NCI-H187 treated with DMSO at 0.1 percent for 48 hours (cell line): ENCODE measurements at regions not wholly inside any gene's neighbourhood (a gene's known extent, or its start where the extent isn't known, plus 50 kb on each side); places are given as distances from the start of the nearest gene placed in this dataset.

Source experiments
- DNase-seq: peaks from one replicate; lab custom pipeline; 2025; lab: John Stamatoyannopoulos, UW

DNA sequence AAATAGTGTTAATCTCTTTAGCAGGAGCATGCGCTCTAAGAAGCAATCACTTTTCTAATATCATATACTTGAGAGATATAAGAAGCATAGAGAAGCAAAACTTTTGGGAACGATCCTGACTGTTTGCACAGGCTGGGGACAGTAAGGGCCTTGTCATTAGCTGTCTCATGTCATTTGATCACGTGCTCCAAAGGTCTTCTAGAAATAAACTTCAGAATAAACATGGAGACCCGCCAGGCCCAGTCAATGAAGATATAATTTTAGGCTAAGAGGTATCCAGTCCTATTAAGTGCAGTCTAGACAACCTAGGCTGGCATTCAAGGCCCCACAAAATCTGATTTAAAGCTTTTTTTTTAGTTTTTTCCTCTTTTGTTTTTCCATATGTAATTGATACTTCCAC is 111.0 kb upstream of the APC start:
- no peak for DNase-seq

DNA sequence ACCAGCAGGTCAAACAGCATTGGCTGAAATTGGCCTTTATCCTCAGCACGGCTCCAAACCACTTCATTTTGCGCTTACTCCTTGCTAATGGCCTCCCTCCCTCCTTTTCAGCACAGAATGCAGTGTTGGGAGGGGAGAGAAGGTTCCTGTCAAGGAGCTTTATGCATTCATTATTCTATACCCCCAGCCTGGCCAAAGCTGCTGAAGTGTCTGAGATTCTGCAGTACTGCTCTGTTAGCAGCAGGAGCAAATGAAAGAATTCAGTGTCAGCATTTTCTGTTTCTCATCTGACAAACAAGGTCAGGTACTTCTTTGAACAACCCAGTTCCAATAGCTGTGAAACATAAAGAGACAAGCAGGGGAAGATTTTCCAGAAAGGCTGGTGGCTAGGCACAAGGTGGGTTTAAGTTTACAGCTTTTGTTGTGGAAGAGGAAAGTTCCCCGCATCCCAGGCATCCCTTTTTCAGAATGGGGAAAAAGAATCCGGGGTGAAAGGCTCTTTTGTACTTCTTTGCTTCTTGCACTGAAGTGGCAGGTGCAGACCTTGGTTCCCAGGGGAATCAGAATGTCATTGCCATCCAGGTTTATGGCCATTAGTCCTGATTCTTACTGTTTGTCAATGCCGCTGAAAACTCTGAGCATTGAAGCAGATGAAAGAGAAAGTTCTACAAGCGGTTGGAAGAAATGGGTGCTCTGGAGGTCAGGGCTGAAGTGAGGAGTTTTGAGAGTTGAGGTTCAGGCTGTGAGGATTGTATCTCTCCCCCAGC is 109.3 kb upstream of the APC start:
- peak; percentile 83 for DNase-seq

DNA sequence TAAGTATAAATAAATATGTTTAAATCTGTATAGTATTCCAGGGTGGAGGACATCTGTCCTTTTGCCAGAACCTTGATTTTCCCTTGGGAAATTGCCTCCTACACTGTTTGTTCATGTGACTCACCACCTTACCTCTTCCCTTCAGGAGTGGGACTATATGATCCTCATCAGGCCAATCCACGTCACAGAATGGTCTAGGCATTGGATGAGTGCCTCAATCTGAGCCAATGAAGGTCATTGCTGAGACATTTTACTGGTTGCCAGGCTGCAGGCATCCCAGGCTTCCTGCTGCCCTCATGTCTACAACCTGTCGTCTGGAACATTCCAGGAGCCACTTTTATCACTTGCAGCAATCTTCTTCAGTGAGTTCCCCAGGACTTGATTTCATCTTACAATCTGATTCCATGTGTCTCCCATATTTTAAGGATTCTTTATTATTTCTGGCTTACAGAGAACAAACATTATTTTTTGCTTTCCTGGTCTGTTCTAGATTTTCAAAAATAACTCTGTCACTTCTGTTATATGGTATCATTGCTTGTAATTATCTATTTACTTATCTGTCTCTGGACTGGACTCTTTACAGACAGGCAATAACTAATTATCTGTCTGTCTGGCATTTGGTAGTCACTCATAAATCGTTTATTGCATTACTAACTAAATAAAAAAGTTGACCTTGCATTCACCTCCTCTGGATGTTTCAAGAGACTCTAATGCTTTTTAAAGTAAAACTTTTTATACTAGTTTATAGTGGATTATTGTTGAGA is 107.3 kb upstream of the APC start:
- DNase-seq = no peak

DNA sequence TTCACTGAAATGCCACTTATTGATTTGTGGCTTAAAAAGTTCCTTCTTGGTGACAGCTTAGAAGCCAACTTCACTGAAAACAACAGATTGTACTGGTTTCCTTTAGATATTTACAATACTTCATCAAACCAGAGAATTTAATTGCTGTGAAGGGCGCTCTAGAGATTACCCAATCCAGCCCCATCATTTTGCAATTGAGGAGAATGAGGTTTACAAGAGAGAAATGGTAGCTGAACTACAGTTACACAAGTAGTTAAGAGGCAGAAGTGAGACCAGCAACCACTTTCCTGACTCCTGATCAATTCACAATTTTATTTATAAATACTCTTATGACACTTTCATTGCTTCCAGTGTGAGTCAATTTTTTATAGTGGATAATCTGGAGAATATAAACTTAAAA is 103.5 kb upstream of the APC start:
- DNase-seq = no peak

DNA sequence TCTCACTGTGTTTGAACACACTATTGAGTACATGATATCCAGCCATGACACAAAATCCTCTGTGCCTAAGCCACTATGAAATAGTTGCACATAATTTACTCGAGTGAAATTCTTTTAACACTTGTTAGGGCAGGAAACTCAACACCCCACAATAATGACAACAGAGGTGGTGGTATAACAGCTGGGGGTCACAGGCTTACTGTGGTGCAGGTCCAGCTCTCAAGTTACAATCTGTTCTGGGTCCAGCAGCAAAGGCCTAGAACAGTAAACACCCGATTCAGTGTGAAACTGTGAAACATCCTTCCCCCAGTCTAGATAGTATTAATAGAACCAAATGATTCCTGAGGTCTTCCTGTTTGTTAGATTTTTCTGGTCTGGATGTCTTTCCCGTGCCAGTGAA is 102.9 kb upstream of the APC start:
- no peak for DNase-seq

DNA sequence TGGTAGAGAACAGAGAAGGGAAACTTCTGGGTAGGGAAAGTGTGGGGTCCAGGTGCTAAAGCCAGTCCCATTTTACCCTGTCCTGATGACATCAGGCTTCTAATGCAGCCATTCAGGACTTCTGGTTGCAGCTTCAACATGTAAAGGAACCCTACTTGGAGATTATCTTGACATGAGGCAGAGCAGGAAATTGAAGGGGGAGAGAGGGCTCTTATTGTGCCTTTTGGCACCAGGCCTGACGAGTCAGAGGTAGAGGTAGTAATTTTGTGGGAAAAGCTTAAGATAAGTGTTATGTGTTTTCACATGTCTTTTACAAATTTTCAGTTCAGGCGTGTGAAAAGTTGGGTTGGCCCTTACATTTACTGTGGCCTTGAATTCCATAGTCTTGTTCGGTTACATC is 102.4 kb upstream of the APC start:
- DNase-seq = no peak

DNA sequence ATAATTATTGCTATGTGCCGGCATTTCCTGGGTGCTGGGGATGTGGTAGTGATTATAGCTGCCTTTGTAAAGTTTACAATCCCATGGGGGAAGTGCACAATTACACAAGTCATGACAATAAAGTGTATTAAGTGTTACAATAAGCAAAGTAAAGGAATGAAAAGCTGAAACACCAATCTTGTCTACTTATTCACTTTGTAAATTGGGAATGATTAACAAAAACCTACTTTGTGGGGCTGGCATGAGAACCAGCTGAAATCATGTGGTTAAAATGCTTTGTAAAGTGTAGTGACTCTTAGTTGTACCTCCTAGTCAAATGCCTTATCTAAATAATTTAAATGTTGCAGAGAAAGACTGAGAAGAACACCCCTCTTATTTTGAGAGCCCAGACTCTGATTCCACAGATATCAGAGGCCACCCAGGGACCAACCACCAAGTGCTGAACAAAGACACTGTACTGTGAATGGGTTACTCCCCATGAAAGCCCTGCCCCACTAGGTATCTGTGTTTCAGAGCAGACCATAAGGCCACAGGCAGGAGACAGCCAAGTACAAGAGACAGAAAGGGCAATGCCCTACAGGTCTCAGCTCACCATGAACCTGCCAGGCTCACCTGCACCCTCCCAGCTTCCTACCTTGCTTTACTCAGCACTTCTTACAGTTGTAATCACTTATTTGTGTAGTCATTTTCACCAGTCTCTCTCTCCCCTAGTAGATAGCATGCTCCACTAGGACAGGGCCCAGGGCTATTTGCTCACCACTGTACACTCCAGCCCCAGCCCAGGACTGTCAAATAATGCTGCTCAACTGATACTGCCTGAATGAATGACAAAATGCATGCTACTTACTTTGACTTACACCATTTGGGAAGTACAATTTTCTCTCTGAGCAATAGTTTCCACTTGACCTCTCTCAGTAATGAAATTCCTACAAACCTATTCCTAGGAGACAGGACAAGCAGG is 101.6 kb upstream of the APC start:
- no peak for DNase-seq

DNA sequence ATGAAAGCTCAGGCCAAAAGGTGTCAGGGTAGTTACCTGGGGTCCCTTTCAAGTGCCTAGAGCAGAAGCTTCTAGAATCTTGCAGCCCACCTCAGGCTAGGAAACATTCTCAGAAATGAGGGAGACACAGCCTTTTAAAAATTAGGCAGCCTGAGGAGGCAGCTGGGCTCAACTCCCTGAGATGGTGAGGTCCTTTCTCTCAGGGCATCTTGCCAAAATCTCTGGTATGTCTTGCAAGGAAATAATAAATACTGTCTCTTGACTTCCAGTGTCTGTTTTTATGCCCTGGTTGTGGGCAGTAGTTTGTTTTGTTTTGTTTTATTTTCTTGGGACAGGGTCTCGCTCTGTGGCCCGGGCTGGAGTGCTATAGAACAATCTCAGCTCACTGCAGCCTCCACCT is 100.9 kb upstream of the APC start:
- DNase-seq = no peak

DNA sequence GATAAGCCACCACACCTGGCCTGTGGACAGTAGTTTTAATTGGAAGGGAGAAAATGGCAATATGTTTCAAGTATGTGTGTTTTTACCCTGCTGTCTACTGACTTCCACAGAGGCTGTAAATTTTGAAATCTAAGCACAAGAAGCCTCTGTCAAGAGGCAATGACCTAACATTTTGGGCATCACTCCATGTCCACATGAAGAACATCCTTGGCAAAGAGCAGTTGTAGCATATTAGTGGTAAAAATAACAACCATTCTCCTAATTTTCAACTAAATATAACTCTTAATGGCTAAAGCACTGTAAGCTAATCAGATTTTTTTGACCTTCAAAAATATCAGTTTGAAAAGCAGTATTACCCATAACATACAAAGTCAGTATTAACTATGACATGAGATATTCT is 100.3 kb upstream of the APC start:
- DNase-seq = no peak

DNA sequence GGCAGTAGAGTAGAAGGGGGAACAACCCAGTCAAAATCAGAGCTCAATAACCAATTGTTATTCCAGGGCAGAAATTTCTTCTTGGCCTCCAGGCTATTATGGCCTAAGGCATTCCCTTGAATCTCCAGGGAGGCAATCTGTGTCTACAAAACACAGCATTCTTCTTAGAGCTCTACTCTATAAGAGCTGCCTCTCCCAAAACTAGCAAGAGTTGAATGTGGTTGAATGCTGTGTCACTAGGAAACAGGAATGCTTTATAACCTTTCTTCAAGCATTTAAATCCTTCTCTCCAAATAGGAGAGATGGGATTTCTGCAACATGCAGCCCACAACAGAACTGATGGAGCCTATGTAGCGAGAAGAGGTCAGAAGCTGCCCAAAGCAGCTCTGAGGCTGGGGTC is 97.1 kb upstream of the APC start:
- DNase-seq = no peak

DNA sequence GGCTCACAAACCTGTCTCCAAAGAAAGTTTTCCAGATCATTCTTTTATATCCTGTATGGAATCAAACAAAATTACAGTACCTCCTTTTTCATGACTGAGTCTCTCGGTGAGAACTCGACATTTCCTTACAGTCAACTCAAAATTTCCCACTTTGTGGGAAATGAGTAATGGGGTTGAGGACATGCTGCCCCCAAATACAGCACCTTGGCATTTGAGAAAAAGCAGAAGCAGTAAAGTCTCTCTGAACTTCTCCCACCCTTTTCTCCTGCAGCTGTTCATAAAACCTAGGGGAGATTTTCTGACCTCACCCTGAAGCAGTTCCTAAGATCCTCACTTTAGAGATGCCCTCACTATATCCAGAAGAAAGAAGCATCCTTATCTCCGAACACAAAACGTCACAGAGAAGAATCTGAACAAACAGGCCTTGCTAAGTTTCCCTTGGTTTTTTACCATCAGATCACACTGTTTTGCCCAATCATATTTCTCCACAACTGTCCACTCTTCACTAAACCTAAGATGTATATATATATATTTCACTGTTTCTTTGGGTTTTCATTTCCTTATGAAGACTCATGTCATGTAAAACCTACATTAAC is 96.1 kb upstream of the APC start:
- DNase-seq = no peak

DNA sequence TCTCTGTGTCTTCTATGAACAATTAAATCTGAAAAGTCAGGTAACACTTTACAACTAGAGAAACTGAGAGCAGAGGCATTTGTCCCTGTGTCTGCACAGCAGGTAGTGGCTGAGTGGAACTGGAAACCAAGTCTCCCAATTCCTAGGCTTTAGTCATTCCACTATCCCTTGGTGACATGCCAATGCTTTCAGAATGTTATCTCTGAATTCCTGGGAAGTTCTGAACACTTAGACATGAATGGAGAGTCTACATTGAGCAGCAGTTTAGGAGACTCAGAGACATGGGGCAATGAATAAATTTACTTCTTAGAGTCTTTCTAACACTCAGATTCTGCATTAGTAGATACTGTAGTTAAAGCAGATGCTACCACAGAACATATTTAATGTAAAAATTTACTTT is 94.8 kb upstream of the APC start:
- DNase-seq = no peak

DNA sequence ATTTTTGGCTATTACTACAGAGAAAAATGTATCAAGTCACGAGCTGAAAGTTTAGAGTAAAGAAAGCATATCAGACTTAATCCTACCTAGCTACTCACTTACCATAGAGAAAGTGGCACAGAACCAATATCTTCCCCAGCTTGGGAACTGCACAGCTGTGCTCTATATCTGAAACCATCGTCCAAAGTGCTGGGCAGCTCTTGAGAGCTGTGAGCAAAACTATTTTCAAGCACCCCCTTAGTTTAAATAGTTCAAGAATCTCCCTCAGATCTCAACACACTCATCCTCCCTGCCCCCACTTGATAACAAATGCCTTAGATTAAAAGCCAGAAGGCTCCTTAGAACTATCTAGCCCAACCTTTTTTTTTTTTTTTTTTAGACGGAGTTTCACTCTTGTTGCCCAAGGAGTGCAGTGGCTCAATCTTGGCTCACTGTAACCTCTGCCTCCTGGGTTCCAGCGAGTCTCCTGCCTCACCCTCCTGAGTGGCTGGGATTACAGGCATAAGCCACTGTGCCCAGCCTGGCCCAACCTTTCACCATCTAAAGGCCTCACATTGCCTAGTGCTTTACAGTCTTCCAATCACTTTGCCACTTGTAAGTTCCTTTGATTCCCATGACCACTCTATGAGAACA is 94.2 kb upstream of the APC start:
- no peak for DNase-seq

DNA sequence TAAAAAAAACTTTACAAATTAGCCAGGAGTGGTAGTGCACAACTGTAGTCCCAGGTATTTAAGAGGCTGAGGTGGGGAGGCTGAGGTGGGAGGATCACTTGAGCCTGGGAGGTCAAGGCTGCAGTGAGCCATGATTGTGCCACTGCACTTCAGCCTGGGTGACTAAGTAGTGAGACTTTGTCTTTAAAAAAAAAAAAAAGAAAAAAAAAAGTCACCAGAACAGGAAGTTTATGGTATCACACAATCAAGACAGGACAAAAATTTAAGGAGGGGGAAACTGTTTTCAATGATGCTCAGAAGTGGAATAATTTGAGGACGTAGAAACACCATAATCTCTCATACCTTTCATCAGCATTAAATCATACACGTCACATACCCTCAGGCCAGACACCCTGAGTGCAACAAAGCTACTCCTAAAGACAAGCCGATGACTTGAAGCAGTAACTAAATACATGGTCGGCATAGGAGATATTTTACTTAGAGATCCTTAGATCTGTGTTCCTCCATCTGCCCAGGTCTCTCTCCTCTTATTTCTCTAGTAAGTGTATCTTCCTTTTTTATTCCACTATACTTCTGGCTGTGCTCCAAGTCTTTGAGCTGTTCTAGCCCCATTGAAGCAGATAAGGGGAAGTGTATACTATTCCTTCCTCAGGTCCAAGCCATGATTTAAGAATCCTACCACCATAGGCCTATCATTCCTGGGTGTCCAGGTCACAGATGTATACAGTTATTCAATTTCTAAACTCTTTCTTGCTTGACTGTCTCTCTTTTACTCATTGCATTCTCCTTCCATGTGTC is 91.3 kb upstream of the APC start:
- no peak for DNase-seq

DNA sequence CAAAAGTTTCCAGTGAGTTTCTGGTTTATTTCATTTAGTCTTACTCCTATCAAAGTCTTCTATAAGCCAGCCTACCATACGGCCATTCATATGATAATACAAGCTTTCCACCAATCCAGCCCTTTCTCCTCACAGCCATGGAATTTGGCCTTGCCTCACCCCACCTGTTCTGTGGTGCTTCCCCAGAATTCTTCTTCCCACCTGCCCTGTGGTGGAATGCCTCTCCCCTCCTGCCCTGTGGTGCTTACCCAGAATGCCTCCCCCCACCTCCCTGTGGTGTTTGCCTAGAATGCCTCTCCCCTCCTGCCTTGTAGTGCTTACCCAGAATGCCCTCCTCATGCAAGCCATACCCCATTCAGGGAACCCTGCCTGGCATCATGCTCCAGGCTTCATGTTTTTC is 90.3 kb upstream of the APC start:
- no peak for DNase-seq

DNA sequence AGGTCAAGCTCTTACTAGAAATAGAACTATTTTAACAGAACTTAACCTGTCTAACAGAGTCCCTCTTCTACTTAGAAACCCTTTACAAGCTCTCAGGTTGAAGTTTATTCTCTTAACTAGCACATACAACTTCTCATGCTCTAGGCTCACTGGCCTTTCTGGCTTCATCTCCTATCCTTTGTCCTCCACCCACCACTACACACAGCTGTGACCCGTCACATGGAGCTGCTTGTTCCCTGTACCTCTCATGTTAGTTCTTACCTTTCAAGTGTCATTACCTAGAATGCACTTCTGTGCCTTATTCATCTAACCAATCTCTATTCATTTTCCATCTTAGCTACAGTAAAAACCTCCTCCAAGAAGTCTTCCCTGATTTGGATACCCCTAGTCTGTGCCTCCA is 89.4 kb upstream of the APC start:
- DNase-seq = no peak

DNA sequence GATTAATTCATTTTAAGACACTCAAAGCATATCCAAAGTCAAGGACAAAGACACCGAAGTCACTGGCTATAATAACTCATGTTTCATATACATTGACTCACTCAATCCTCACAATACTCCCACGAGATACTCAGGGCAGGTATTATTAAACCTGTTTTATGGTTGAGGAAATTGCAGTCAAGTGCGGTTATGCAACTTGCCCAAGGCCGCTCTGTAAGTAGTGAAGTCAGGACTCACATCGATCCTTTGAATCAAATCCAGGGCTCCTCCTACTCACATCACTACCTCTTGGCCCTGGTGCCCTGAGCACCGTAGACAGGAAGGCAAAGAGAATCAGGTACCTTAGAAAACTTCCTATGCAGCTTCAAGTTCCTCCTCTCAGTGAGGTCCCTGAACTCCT is 87.8 kb upstream of the APC start:
- DNase-seq = peak; percentile 16

DNA sequence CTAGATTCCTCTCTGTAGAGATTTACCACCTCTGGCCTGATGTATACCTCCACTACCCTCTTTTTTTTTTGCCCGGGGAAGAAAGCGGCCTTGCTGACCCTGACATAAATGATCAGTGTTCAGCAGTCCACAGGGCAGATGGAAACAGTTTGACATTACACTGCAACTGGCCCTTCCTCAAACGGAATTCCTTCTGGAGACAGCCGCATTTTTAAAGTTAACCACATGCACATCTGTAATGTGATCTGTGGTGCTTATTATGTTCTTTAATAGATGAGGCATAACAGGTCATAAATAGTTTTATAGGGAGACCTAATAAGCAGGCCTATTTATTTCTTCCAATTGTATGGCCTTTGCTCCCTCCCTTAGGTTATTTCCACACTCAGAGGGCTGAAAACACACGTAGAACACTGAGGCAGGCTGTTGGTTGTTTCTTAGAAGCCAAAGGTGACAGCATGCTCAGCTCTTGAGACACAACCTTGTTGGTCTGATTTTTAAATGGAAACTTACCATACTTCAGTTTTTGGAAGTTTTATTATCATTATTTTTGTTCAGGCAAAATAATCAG is 84.0 kb upstream of the APC start:
- DNase-seq = no peak

DNA sequence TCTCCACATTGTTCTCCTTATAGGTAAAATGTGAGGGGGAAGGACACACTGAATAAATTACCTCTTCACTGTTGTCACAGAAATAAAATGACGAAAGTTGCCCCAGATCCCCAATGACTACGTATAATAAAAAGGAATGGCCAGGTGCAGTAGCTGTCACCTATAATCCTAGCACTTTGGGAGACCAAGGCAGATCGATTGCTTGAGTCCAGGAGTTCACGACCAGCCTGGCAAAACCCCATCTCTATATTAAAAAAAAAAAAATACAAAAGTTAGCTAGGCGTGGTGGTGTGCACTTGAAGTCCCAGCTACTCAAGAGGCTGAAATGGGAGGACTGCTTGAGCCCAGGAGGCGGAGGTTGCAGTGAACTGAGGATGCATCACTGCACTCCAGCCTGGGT is 82.2 kb upstream of the APC start:
- no peak for DNase-seq

DNA sequence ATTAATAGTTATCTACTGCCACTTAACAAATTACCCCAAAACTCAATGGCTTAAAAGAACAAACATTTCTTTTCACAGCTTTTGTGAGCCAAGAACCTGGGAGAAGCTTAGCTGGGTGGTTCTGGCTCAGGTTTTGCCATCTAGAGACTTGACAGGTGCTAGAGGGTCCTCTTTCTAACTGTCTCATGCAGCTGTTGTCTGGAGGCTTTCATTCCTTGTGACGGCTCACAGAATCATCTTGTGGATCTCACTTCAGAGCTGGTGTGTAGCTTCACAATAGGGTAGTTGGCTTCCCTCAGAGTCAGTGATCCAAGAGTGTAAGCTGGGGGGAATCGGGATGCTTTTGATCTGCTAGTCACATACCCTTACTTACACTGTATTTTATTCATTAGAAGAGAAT is 81.2 kb upstream of the APC start:
- DNase-seq = no peak

DNA sequence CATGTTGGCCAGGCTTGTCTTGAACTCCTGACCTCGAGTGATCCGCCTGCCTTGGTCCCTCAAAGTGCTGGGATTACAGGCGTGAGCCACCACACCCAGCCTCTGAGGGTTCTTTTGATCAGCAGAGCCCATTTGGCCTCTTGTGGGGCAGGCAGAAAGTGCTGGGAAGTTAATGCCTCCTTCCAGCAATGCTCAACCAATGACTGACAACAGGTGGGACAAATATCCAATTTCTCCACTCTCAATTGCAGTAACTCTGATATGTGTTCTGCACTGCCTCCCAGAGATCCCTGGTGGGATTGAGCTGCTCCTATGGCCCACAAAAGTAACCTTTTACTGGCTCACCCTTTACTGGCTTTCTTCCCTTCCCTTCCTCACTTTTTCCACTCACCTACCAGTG is 79.9 kb upstream of the APC start:
- DNase-seq = no peak
